ENCODE measurements at regions not wholly inside any gene's neighbourhood (a gene's known extent, or its start where the extent isn't known, plus 50 kb on each side); places are given as distances from the start of the nearest gene placed in this dataset.

DNA sequence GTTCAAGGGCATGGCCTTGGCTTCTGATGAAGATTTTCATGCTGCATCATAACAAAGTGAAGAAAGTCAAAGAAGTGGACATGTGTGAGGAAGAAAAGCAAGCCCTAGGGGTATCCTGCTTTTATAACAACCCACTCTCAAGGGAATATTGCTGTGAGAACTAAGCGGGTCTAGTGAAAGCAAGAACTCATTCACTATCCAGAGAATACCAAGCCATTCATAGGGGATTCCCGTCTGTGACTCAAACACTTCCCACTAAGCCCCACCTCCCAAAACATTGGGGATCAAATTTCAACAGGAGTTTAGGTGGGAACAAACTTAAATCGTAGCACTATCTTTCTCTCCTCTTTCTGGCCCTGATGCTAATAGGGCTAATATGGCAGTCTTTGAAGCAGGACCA is 98.5 kb upstream of the CTTNBP2NL start:
- DNase-seq, result no peak
- Histone ChIP-seq H3K79me2 (ENCODE audit: insufficient read depth, low read length) (no peaks in the 10 kb centered on the region), H3K4me1 (ENCODE audit: control insufficient read depth in 1 of 2, insufficient read depth in 2 of 2, low read length in 2 of 2) (no peaks in the 10 kb centered on the region), H3K27ac (ENCODE audit: low read depth in 1 of 2, low read length in 2 of 2) (no peak overlapping the region), H3K4me2 (replicated peaks; ENCODE audit: extremely low read depth, low read length, poor library complexity, severe bottlenecking) (no peak overlapping the region), H3K4me3 (replicated peaks in 1 of 3; ENCODE audit: low read depth in 2 of 3, low read length in 3 of 3) (no peak overlapping the region), H3K36me3 (replicated peaks in 1 of 2; ENCODE audit: control insufficient read depth in 1 of 2, insufficient read depth in 2 of 2, low read length in 2 of 2) (no peaks in the 10 kb centered on the region), H2AFZ (ENCODE audit: insufficient read depth, low read depth, low read length, poor library complexity, severe bottlenecking) (no peak overlapping the region), H3K9ac (ENCODE audit: insufficient read depth, low read length, poor library complexity, severe bottlenecking) (no peak overlapping the region), H4K20me1 (ENCODE audit: insufficient read depth, low read length) (no peaks in the 10 kb centered on the region), H3K9me3 (replicated peaks in 1 of 2; ENCODE audit: control insufficient read depth in 1 of 2, insufficient read depth in 1 of 2, low read length in 2 of 2) (no peaks in the 10 kb centered on the region), H3K27me3 (ENCODE audit: control insufficient read depth in 2 of 2, insufficient read depth in 2 of 2, low read length in 2 of 2) (no peaks in the 10 kb centered on the region)
- TF ChIP-seq, protein P1, sequence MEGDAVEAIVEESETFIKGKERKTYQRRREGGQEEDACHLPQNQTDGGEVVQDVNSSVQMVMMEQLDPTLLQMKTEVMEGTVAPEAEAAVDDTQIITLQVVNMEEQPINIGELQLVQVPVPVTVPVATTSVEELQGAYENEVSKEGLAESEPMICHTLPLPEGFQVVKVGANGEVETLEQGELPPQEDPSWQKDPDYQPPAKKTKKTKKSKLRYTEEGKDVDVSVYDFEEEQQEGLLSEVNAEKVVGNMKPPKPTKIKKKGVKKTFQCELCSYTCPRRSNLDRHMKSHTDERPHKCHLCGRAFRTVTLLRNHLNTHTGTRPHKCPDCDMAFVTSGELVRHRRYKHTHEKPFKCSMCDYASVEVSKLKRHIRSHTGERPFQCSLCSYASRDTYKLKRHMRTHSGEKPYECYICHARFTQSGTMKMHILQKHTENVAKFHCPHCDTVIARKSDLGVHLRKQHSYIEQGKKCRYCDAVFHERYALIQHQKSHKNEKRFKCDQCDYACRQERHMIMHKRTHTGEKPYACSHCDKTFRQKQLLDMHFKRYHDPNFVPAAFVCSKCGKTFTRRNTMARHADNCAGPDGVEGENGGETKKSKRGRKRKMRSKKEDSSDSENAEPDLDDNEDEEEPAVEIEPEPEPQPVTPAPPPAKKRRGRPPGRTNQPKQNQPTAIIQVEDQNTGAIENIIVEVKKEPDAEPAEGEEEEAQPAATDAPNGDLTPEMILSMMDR (IDR thresholded peaks at IDR 0.05), result no peak
- H3K27me3 Mint-ChIP-seq (ENCODE audit: low read depth in 3 of 3), result peaks cover 2 to 8% (median 5%) of the 10 kb centered on the region in 3 donors
- H3K4me3 Mint-ChIP-seq, result no peak overlapping the region
- H3K9me3 Mint-ChIP-seq, result peaks cover 0 to 10% (median 2%) of the 10 kb centered on the region in 7 donors
- H3K36me3 Mint-ChIP-seq, result no peaks in the 10 kb centered on the region
- H3K4me1 Mint-ChIP-seq, result no peaks in the 10 kb centered on the region
- WGBS (ENCODE audit: insufficient coverage), result 100% methylated on average over 1 of the region's 3 CpGs
- H3K27ac Mint-ChIP-seq, result no peak overlapping the region
- intact Hi-C loops (cut with micrococcal nuclease), result no loop called here

GRCh38 chr1:112298558-112298957 is 97.5 kb upstream of the CTTNBP2NL start:
- peak overlapping the region in 1 of 7 donors; percentile 34 for H3K27ac Mint-ChIP-seq
- peaks cover 0 to 10% (median 2%) of the 10 kb centered on the region in 7 donors for H3K9me3 Mint-ChIP-seq
- H3K4me3 Mint-ChIP-seq, result no peak overlapping the region

More at GRCh38 chr1:112298558-112298957, 97.5 kb upstream of the CTTNBP2NL start:
- H3K36me3 ChIP-seq (replicated peaks in 1 of 2; ENCODE audit: control insufficient read depth in 1 of 2, insufficient read depth in 2 of 2, low read length in 2 of 2), result no peaks in the 10 kb centered on the region
- DNase-seq, result peak in 1 of 3 donors; percentile 7
- H3K9me3 ChIP-seq (replicated peaks in 1 of 2; ENCODE audit: control insufficient read depth in 1 of 2, insufficient read depth in 1 of 2, low read length in 2 of 2), result no peaks in the 10 kb centered on the region
- H3K79me2 ChIP-seq (ENCODE audit: insufficient read depth, low read length), result no peaks in the 10 kb centered on the region
- no peaks in the 10 kb centered on the region for H3K4me1 ChIP-seq (ENCODE audit: control insufficient read depth in 1 of 2, insufficient read depth in 2 of 2, low read length in 2 of 2)
- intact Hi-C loops (cut with micrococcal nuclease), result no loop called here
- H3K4me2 ChIP-seq (replicated peaks; ENCODE audit: extremely low read depth, low read length, poor library complexity, severe bottlenecking), result no peak overlapping the region
- H3K4me3 ChIP-seq (replicated peaks in 1 of 3; ENCODE audit: low read depth in 2 of 3, low read length in 3 of 3), result no peak overlapping the region
- H2AFZ ChIP-seq (ENCODE audit: insufficient read depth, low read depth, low read length, poor library complexity, severe bottlenecking), result no peak overlapping the region
- no peaks in the 10 kb centered on the region for H3K36me3 Mint-ChIP-seq
- 22% methylated on average over 1 of the region's 1 CpG for WGBS (ENCODE audit: insufficient coverage)
- H3K9ac ChIP-seq (ENCODE audit: insufficient read depth, low read length, poor library complexity, severe bottlenecking), result no peak overlapping the region
- peaks cover 2 to 8% (median 5%) of the 10 kb centered on the region in 3 donors for H3K27me3 Mint-ChIP-seq (ENCODE audit: low read depth in 3 of 3)
- TF ChIP-seq, protein P1 (IDR thresholded peaks at IDR 0.05), result peak; percentile 52
- H3K27me3 ChIP-seq (ENCODE audit: control insufficient read depth in 2 of 2, insufficient read depth in 2 of 2, low read length in 2 of 2), result no peaks in the 10 kb centered on the region
- H4K20me1 ChIP-seq (ENCODE audit: insufficient read depth, low read length), result no peaks in the 10 kb centered on the region
- no peaks in the 10 kb centered on the region for H3K4me1 Mint-ChIP-seq
- no peak overlapping the region for H3K27ac ChIP-seq (ENCODE audit: low read depth in 1 of 2, low read length in 2 of 2)

Measured in CD14-positive monocyte (primary cell).